GM12865 (cell line): ENCODE measurements at regions not wholly inside any gene's neighbourhood (a gene's known extent, or its start where the extent isn't known, plus 50 kb on each side); places are given as distances from the start of the nearest gene placed in this dataset.

Source experiments
- DNase-seq: peaks from one replicate; pipeline ENCODE4 v3.0.0; 2010; ENCODE audit warnings: low read depth
- H3K4me3 ChIP-seq: 2 replicates; pipeline ENCODE4 v1.5.1; 2011; ENCODE audit warnings: mild to moderate bottlenecking, low read depth, low read length, control low read depth
- TF ChIP-seq, protein P1 (sequence below): IDR thresholded peaks from 2 replicates; pipeline ENCODE4 v1.5.1; 2011; ENCODE audit warnings: low read length, control low read depth, low read depth, inconsistent platforms; ENCODE audit not compliant: insufficient read depth; ENCODE audit errors: missing control alignments

DNA sequence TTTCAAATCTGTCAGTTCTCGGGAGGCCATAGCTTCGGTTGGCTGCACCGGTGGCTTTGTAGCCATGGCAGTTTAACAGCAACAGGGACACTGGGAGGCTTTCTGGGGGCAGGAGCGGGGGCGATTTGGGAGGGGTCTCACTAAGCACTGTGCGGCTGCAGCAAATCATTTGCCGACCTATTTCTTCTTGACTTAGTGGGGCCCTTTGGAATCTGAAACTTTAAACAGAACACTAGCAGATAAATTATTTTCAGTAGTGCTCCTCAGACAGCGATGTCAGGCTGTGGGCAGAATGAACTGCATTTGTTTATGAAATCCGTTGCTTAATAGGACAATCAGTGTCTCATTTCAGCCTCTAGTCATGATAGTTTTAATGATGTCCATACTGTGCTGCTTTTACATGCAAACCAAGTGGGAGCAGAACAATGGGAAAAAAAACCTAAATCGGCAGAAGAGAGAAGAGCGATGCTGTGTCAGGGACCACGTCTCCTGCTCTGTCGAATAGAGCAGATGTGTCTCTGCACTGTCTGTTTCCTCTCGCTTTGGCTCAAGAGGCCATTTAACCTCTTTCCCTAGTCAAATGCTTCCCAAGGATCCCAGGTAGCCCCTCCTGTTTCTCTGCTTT, 211.9 kb downstream of the OLFM4 start:
- no peak for DNase-seq
- TF ChIP-seq, protein P1, sequence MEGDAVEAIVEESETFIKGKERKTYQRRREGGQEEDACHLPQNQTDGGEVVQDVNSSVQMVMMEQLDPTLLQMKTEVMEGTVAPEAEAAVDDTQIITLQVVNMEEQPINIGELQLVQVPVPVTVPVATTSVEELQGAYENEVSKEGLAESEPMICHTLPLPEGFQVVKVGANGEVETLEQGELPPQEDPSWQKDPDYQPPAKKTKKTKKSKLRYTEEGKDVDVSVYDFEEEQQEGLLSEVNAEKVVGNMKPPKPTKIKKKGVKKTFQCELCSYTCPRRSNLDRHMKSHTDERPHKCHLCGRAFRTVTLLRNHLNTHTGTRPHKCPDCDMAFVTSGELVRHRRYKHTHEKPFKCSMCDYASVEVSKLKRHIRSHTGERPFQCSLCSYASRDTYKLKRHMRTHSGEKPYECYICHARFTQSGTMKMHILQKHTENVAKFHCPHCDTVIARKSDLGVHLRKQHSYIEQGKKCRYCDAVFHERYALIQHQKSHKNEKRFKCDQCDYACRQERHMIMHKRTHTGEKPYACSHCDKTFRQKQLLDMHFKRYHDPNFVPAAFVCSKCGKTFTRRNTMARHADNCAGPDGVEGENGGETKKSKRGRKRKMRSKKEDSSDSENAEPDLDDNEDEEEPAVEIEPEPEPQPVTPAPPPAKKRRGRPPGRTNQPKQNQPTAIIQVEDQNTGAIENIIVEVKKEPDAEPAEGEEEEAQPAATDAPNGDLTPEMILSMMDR: no peak
- no peak overlapping the region for H3K4me3 ChIP-seq

DNA sequence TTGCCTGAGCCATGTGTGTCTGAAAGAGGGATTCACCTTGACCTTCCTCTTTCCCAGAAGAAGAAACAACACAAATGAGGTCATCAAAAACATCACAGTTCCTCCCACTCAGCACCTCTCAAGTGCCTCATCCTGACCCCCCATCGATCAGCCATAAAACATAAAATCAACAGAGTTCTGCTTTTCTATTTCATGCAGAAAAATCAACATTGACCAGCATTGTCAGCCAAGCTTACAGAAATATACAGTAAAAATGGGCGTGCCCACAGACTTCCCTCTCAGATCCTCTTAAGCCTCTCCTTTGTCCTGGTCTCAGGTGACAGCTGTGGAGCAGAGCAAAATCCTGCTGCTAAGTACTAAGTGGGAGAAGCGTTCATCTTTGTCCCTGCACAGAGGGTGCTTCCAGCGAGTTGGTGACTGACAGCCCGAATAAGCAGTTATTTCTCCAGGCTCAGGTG, 213.3 kb downstream of the OLFM4 start:
- no peak for DNase-seq
- H3K4me3 ChIP-seq: no peak overlapping the region
- TF ChIP-seq, protein P1: no peak

DNA sequence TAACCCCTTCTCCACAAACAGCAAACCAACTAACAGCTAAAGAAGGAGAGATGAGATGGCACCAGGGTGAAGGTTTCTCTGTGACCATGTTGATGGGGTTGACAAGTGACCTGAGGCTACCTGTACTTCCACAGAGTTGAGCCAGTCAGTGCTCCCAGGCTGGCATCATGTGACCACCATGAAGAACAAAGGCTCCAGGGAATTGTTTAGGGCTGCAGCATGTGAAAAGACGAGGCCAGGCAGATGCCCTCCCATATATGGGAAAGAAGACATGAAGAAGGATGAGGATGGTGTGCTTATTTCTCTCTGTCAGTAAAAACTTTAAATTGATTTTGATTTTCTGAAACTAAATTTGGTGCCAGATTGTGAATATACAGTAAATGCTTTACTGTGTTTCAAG, 220.6 kb downstream of the OLFM4 start:
- no peak for DNase-seq
- TF ChIP-seq, protein P1: no peak

DNA sequence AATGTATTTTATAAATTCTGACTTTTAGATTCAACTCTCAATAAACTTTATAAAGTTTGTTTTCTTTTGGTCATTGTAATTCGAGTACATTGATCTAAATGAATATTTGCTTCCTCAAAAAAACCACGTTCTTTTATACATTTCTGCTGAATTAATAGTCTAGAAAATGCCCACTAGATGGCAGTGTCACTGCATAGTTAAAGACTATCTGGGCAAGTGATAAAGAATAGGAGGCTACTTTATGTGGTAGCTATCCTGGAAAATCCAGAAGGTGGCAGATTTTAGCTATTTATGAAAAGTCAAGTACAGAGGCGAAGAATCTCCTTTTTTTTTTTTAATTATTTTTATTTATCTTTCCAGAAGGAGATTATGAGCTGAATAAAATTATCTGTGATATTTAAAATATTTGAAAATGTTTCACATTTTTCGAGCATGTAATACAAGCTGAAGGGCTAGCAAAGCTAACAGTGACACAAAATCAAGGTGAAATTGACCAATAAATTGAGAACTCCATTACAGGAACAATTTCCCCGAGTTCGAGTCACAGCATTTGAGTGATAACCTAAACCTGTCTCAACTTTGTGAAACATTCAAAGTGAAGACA, 221.8 kb downstream of the OLFM4 start:
- TF ChIP-seq, protein P1: peak; percentile 46
- no peak overlapping the region for H3K4me3 ChIP-seq
- DNase-seq: peak; percentile 71

More for the DNA sequence above, 220.6 kb downstream of the OLFM4 start:
- no peak overlapping the region for H3K4me3 ChIP-seq

DNA sequence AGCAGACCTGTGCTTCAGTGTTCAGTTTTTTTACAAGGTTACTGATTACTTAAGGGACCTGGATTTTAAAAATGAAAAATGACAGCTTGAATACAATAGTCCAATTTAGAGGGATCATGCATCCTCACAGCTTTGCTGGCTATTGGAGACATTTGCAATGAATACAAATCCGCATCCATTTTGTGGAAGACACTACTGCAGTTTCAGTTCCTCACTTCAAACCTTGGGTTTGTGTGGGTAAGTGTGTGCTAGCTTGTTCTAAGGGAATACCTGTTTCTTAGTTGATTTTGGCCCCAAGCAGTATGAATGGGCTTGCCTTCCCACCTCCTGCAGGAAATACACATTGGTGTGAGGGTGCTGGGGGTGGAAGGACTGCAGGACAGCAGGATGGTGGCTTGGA, 222.4 kb downstream of the OLFM4 start:
- TF ChIP-seq, protein P1: no peak
- no peak overlapping the region for H3K4me3 ChIP-seq
- DNase-seq: no peak

DNA sequence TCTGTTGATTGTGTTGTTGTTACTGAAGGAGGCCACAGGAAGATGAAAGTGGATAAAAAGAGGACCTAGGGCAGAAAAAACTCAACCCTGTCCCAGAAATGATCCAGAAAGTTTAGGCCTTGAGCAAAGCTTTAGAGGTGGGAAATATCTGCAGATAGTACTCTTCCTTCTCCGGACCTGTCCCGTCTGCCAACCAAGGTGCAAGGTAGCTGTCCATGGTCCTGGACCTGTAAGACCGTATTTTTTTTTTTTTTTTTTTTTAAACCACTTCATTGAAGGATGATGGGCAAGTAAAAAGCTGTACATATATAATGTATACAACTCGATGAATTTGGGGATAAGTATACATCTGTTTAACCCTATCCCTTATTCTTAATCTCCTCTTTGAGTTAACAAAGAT, 225.9 kb downstream of the OLFM4 start:
- no peak overlapping the region for H3K4me3 ChIP-seq
- TF ChIP-seq, protein P1: no peak
- DNase-seq: peak; percentile 1
